GM18870 (cell line): ENCODE measurements at regions not wholly inside any gene's neighbourhood (a gene's known extent, or its start where the extent isn't known, plus 50 kb on each side); places are given as distances from the start of the nearest gene placed in this dataset.

Source experiments
- ATAC-seq: cut with Tn5 transposase; IDR thresholded peaks from one replicate; pipeline ENCODE4 v1.9.1; 2021; ENCODE audit warnings: moderate library complexity; ENCODE audit not compliant: unreplicated experiment

- ATAC-seq: no peak
Measured at GRCh38 chr21:41671859-41672542, 94.9 kb downstream of the RIPK4 start.

DNA sequence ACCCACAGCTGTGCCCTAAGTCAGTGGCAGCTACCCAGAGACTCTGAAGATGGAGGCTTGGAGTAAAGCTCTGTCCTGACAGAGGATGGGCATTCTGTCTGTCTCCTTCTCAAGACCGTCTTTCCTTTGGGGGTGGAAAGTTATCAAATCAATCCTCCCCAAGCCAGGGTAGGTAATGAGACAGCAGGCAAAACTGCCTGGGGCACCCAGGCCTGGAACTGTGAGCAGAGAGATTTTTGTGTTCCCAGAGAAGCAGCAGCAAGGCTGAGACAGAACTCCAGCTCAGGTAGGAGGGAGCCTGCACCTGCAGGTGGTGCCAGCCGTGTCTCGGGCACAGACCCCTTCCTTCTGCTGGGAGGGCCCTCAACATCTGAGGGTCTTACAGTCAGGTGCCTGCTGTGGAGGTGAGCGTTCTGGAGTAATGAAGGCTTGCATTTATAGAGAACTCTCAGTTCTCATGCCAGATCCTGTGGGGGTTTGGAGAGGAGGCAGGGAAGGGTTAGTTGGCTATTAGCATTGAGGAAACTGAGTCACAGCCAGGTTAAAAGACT lies 95.6 kb downstream of the RIPK4 start:
- no peak for ATAC-seq

- no peak for ATAC-seq
Measured at GRCh38 chr21:41670056-41670805, 96.6 kb downstream of the RIPK4 start.

DNA sequence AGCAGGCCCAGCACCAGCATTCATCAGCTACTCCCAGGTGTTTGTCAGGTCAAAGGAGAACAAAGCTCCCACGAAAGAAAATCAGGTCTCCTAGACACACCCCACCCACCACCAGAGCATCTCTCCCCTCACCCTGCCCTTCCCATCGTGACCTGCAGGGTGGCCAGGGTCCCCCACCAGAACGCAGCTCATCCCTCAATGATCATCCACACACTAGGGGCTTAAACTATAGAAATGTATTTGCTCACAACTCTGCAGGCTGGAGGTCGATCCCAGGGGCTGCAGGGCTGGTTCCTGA lies 97.4 kb downstream of the RIPK4 start:
- ATAC-seq: no peak

GRCh38 chr21:41668686-41669532 lies 97.9 kb downstream of the RIPK4 start:
- no peak for ATAC-seq

DNA sequence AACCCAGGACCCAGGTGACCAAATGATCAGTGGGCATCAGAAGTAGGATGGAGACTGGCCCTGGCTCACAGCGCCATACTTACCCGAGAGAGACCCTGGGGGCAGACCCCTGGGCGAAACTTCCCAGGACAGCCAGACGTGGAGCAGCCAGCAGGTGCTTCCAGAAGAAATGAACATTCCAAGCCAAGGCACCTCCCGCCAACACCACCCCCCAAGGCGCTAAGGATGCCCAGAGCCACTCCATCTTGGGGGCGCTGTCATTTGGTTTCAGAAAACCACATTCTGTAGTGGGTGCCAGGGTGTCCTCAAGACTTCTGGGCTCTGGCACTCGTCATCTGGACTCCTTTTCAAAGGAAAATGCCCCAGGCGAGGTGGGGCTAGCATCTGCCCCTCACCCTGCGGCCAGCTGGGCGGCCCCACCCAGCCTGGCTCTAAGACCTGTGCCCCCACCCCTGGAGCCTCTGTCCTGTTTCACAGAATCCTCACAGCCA lies 98.8 kb downstream of the RIPK4 start:
- no peak for ATAC-seq

GRCh38 chr21:41667136-41667535 lies 99.7 kb downstream of the RIPK4 start:
- ATAC-seq: no peak

DNA sequence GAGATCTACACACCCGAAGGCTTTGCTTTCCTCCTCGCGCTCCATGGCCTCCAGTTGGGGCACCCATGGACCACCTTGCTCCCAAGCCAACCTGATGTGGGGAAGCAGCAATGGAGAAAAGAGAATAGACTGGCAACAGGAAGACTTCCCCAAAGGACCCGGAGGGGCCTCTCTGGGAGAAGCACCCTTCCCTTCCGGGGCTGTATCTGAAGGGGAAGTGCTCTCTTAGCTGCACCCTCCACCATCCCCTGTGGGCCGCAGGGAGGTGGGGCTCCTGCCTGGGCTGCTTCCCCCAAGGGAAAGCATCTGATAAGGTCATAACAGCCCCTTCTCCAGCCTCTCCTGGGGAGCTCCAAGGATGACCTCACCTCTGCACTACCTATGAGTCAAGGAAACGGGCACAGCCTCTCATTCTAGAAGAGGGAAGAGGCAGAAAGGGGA lies 100.2 kb downstream of the RIPK4 start:
- no peak for ATAC-seq

DNA sequence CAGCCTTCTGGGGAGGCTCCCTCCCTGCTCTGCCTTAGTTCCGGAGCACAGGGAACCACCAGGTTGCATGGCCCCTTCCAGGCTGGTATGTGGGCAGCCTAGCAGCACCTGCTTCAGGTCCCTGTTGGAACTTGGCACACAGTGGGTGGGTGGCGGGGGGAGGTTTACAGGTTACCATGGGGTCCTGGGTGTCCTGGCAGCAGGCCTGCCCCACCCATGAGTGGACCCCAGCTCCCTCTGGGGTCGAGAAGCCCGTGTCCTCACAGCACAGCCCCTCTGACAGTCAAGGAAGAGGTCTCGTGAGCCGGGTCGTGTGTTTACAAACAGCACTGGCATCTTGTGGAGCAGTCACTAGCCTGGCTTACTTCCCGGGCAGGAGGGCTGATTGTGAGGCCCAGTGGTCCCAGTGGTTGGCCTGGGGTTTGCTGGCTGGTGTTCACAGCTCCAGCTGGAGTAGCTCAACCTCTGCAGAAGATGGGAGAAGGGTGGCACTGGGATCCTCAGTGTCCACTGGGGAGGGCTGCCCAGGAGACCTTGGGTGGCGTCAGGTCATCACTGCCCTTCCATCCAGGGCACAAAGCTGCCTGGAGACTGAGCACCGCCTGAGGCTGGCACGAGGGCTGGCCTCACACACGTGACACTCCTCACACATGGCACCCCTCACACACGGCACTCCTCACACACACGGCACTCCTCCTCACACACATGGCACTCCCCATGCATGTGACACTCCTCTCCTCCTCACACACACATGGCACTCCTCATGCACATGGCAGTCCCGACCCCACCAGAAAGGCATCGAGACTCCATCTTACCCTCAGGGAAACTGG lies 100.9 kb downstream of the RIPK4 start:
- ATAC-seq: no peak

- no peak for ATAC-seq
Measured at GRCh38 chr21:41664881-41665765, 101.7 kb downstream of the RIPK4 start.

DNA sequence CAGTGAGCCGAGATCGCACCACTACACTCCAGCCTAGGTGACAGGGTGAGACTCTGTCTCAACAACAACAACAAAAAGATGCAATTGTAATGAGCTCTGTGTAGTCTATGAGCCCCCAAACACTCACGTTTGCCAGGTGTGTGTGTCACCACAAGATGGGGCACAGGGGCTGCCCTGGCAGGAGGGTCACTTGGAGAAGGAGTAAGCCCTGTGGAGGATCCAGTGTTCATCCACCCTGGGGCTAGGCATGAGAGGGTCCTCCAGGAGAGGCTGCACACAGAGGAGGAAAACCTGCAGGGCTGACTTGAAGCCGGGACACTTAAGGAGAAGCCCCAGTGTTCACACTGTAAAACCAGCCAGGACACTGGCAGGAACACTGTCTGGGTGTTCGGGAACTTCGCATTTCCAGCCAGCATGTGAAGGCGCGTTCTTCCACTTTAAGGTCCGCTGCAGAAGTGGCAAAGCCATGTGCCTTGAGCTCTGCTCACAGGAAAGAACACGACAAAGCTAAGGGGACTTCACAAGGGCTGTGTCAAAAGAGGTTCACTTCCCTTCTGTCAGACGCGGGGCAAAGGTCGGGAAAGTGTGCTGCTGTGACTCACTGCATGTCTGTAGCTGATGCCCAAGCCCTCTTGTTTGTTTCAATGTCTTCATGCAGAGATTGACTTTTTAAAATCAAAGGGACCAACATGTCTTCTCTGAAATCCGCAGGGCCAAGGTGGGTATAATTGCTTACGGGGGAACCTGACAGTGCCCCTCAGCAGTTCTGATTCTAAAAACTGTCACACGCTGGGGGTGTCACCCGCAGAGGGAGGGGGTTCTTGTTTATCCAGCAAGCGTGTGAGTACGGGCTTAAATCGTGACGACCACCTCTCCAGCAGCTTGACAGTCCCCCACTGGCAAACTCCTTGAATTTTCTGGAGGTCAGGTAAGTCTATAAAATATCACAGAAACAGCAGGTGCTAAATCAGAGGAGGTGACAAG lies 102.8 kb downstream of the RIPK4 start:
- no peak for ATAC-seq

GRCh38 chr21:41662761-41663160 lies 104.1 kb downstream of the RIPK4 start:
- ATAC-seq: no peak

DNA sequence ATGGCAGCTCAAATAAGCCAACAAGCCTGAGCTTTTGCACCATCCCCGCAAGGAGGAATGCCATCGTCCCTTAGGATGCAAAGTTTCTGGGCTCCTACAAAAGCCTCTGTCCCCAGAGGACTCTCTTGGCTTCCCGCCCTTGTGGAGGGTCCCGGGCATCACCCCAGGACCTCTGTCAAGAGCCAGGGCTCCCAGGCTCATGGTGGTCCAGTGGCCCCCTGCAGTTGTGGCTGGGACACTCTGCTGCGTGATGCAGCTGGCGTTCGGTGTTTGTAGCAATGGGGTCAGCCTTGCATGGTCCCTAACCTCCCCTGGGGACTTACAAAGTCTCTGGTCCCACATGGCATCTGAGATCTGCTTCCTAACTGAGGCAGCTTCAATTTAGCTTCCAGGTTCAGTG lies 104.7 kb downstream of the RIPK4 start:
- no peak for ATAC-seq

GRCh38 chr21:41660748-41661147 lies 106.1 kb downstream of the RIPK4 start:
- no peak for ATAC-seq

DNA sequence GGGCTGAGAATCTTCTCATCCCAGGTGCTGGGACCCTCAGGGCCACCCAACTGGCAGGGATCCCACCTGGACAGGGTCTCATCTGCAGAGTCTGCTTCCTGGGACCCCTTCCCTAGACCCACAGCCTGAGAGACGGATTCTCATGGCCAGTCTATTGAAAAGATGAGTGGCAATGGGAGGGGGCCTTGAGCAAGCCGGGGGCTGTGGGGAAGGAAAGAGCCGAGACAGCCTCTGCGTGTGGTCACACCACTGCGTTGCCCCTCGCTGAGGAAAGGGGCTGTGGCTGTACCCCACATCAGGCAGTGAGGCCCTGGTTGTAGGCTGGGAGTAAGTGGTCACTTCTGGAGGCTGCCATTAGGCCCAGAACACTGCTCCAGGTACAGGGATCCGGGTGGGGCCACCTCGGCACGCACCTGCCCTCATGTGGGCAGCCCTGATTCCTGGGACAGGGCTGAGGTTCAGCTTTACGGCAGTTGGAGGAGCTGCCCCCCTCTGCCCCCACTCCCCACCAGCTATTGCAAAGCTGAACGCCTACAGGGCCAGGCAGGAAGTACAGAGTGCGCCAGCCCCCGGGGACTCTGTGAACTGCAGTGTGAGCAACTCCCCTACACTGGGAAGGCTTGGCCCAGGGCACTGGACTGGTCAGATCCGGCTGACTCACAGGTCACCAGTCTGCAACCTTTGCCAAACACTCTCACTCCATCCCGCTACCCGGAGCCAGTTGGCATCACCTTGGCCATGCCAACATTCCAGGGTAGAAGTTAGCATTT lies 106.9 kb downstream of the RIPK4 start:
- no peak for ATAC-seq

DNA sequence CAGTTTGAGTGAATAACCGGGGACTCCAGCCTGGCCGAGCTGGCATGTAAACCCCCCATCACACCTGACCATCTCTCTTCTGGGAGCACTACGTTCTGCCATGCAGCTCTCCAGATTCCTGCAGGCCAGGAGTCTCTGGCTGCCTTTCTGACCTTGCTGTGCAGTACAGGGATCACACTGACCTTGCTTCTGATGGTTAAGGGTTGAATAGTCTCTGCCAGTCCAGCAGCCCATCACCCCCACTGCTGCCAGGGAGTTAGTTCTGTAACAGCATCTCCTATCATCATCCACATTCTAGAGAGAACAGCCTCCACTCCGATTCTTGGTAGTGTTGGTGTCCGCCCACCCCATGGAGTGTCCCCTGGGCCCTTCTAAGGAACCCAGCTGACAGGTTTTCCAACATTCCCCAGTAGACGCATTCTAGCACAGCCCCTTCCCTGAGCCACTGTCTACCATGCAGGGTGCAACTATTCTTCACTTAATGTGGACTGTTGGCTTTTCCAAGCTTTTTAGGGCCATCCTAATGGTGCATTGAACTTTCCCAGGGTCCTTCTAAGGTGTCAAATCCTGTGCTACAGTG lies 109.8 kb downstream of the RIPK4 start:
- ATAC-seq: no peak

DNA sequence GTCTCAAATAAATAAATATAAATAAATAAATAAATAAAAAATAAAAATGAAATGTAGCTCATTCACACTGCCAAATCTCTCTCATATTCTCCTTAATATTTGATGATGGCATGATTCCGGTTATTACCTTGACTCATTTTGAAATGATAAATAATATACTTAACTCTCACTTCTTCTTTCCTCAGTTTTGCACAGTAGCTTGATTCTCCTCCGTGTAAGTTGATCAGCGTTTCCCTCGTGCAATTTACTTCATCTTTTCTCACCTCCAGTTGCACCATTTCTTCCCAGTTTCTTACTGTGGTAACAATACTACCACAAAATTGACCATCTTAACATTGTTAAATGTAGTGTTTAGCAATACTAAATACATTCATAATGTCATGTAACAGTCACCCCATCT lies 111.6 kb downstream of the RIPK4 start:
- ATAC-seq: no peak
